B cell (primary cell): ENCODE measurements at regions not wholly inside any gene's neighbourhood (a gene's known extent, or its start where the extent isn't known, plus 50 kb on each side); places are given as distances from the start of the nearest gene placed in this dataset.

ENCODE experiments used
- EZH2 ChIP-seq: IDR thresholded peaks from 2 replicates; pipeline ENCODE4 v1.6.1; 2012; ENCODE audit warnings: borderline replicate concordance, low read depth, mild to moderate bottlenecking, moderate library complexity, low read length; ENCODE audit not compliant: insufficient read depth, poor library complexity, severe bottlenecking
- TF ChIP-seq, protein P1 (sequence below): fragments of 200-600 bp; IDR thresholded peaks from one replicate; pipeline ENCODE4 v1.8.0; 2022; ENCODE audit warnings: antibody characterized with exemption, mild to moderate bottlenecking

DNA sequence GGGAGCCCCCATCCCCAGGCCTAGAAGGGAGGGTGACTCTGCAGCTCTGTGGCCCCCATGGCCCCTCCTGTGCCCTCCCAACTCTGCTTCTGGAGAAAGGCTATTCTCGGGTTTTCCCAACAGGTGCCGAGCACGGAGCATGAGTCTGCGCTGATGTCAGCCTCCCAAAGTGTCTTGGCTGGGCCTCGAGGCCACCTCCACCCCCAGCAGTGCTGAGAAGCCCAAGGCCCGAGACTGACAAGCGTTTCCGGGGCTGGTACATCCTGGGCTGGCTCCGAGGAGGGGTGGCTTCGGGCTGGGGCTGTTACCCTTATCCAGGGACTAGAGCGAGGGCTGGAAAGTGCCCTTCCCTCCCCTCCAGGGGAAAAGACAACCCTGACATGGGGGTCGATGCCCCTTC, 60.2 kb upstream of the GATA5 start:
- TF ChIP-seq, protein P1, sequence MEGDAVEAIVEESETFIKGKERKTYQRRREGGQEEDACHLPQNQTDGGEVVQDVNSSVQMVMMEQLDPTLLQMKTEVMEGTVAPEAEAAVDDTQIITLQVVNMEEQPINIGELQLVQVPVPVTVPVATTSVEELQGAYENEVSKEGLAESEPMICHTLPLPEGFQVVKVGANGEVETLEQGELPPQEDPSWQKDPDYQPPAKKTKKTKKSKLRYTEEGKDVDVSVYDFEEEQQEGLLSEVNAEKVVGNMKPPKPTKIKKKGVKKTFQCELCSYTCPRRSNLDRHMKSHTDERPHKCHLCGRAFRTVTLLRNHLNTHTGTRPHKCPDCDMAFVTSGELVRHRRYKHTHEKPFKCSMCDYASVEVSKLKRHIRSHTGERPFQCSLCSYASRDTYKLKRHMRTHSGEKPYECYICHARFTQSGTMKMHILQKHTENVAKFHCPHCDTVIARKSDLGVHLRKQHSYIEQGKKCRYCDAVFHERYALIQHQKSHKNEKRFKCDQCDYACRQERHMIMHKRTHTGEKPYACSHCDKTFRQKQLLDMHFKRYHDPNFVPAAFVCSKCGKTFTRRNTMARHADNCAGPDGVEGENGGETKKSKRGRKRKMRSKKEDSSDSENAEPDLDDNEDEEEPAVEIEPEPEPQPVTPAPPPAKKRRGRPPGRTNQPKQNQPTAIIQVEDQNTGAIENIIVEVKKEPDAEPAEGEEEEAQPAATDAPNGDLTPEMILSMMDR: no peak
- no peak for TF ChIP-seq EZH2
